ENCODE measurements at regions not wholly inside any gene's neighbourhood (a gene's known extent, or its start where the extent isn't known, plus 50 kb on each side); places are given as distances from the start of the nearest gene placed in this dataset.

DNA sequence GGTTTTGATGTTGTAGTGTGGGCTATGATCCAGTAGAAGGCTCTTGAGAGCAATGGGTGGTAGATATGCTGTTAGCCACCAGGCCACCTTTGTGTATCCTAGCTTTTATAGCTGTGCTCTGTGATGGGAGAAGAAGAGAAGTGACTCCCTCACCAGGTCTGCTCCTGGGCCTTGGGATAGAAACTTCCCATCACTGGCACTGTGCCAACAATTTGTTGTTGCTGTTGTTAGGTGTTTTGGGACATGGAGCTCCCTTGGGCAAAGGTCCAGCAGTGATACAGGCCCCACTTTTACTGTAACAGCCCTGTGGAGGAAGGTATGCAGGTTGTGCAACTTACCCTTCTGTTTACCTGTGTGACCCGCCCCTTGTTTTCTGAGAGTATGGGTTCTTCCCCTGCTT is 570.9 kb upstream of the GRIN3A start:
- Histone ChIP-seq H3K4me3 (ENCODE audit: low read depth in 2 of 2, low read length in 2 of 2) (no peak overlapping the region), H3K27me3 (ENCODE audit: control insufficient read depth, insufficient read depth, low read length) (no peaks in the 10 kb centered on the region), H3K4me1 (ENCODE audit: control insufficient read depth, insufficient read depth, low read length) (no peaks in the 10 kb centered on the region), H3K27ac (ENCODE audit: low read length) (no peak overlapping the region), H3K36me3 (ENCODE audit: control insufficient read depth, insufficient read depth, low read length) (no peaks in the 10 kb centered on the region), H3K9me3 (ENCODE audit: control insufficient read depth, insufficient read depth, low read depth, low read length) (no peaks in the 10 kb centered on the region)
- CTCF ChIA-PET: no interaction called here
- ATAC-seq: no peak
- intact Hi-C loops (cut with micrococcal nuclease; ENCODE audit: unreplicated experiment): no loop called here
- in situ Hi-C loops (cut with HindIII; ENCODE audit: low pct_unique_long_range_greater_than_20kb, low sequenced_read_pairs): no loop called here
- no peak for DNase-seq (ENCODE audit: low read depth, low spot score)
- POLR2A ChIA-PET: no interaction called here
- no TSS peak for BruUV-seq (replicated peaks)
- TF ChIP-seq SIN3A (IDR thresholded peaks at IDR 0.05; ENCODE audit: borderline replicate concordance, insufficient read depth, low read depth, low read length): no peak
- TF ChIP-seq TCF7L2 (IDR thresholded peaks at IDR 0.05; ENCODE audit: low read depth, low read length): no peak

DNA sequence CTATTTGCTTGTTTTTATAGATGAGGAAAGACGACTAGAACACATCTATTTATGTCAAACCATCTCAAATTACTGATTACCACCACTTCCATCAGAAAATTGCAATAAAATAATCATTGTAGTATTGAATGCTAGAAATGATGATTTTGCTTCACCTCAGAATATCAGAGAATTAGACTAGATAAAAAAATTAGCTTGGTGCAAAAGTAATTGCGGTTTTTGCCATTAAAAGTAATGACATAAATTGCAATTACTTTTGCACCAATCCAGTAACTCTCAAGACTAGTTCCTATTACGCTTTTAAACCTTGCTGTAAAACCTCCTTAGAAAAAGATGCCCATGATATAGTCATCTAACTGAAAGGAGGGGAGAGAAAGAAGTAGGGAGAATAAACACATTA is 556.7 kb upstream of the GRIN3A start:
- H3K9me3 ChIP-seq (ENCODE audit: control insufficient read depth, insufficient read depth, low read depth, low read length): no peaks in the 10 kb centered on the region
- BruUV-seq (replicated peaks): no TSS peak
- ATAC-seq (no peak), DNase-seq (ENCODE audit: low read depth, low spot score) (no peak)
- no peak overlapping the region for H3K27ac ChIP-seq (ENCODE audit: low read length)
- POLR2A ChIA-PET: no interaction called here
- no peaks in the 10 kb centered on the region for H3K4me1 ChIP-seq (ENCODE audit: control insufficient read depth, insufficient read depth, low read length)
- no peaks in the 10 kb centered on the region for H3K36me3 ChIP-seq (ENCODE audit: control insufficient read depth, insufficient read depth, low read length)
- TF ChIP-seq SIN3A (IDR thresholded peaks at IDR 0.05; ENCODE audit: borderline replicate concordance, insufficient read depth, low read depth, low read length): no peak
- TF ChIP-seq POLR2AphosphoS5 (IDR thresholded peaks at IDR 0.05; ENCODE audit: low read depth, low read length): no peak
- TF ChIP-seq TCF7L2 (IDR thresholded peaks at IDR 0.05; ENCODE audit: low read depth, low read length): no peak
- TF ChIP-seq, protein P1, sequence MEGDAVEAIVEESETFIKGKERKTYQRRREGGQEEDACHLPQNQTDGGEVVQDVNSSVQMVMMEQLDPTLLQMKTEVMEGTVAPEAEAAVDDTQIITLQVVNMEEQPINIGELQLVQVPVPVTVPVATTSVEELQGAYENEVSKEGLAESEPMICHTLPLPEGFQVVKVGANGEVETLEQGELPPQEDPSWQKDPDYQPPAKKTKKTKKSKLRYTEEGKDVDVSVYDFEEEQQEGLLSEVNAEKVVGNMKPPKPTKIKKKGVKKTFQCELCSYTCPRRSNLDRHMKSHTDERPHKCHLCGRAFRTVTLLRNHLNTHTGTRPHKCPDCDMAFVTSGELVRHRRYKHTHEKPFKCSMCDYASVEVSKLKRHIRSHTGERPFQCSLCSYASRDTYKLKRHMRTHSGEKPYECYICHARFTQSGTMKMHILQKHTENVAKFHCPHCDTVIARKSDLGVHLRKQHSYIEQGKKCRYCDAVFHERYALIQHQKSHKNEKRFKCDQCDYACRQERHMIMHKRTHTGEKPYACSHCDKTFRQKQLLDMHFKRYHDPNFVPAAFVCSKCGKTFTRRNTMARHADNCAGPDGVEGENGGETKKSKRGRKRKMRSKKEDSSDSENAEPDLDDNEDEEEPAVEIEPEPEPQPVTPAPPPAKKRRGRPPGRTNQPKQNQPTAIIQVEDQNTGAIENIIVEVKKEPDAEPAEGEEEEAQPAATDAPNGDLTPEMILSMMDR (IDR thresholded peaks at IDR 0.05): no peak
- TF ChIP-seq, protein P2, sequence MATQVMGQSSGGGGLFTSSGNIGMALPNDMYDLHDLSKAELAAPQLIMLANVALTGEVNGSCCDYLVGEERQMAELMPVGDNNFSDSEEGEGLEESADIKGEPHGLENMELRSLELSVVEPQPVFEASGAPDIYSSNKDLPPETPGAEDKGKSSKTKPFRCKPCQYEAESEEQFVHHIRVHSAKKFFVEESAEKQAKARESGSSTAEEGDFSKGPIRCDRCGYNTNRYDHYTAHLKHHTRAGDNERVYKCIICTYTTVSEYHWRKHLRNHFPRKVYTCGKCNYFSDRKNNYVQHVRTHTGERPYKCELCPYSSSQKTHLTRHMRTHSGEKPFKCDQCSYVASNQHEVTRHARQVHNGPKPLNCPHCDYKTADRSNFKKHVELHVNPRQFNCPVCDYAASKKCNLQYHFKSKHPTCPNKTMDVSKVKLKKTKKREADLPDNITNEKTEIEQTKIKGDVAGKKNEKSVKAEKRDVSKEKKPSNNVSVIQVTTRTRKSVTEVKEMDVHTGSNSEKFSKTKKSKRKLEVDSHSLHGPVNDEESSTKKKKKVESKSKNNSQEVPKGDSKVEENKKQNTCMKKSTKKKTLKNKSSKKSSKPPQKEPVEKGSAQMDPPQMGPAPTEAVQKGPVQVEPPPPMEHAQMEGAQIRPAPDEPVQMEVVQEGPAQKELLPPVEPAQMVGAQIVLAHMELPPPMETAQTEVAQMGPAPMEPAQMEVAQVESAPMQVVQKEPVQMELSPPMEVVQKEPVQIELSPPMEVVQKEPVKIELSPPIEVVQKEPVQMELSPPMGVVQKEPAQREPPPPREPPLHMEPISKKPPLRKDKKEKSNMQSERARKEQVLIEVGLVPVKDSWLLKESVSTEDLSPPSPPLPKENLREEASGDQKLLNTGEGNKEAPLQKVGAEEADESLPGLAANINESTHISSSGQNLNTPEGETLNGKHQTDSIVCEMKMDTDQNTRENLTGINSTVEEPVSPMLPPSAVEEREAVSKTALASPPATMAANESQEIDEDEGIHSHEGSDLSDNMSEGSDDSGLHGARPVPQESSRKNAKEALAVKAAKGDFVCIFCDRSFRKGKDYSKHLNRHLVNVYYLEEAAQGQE (IDR thresholded peaks at IDR 0.05; ENCODE audit: insufficient read depth in 1 of 2, low read depth in 2 of 2, low read length in 1 of 2): no peak
- in situ Hi-C loops (cut with HindIII; ENCODE audit: low pct_unique_long_range_greater_than_20kb, low sequenced_read_pairs) (no loop called here), intact Hi-C loops (cut with micrococcal nuclease; ENCODE audit: unreplicated experiment) (no loop called here)
- no peaks in the 10 kb centered on the region for H3K27me3 ChIP-seq (ENCODE audit: control insufficient read depth, insufficient read depth, low read length)
- H3K4me3 ChIP-seq (ENCODE audit: low read depth in 2 of 2, low read length in 2 of 2): no peak overlapping the region
- CTCF ChIA-PET: no interaction called here

DNA sequence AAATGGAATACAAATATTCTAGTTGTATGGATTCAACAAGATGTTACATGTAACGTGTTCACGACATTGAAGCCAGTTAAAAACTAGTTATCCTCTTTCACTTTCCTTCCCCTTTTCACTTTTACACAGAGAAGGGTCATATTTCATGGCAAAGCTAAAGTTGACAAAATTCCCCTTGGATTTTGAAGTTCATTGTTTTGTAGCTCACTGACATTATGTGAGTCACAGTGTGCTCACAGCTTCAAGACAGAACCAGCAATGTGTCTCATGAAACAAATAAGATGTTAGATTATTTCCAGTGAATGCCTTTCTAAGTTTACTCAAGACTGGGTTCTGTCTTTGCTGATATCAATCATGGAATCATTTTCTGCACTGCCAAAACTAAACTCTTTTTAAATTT is 535.5 kb upstream of the GRIN3A start:
- TF ChIP-seq, protein P1 (IDR thresholded peaks at IDR 0.05): no peak
- TF ChIP-seq SIN3A (IDR thresholded peaks at IDR 0.05; ENCODE audit: borderline replicate concordance, insufficient read depth, low read depth, low read length) (no peak), TCF7L2 (IDR thresholded peaks at IDR 0.05; ENCODE audit: low read depth, low read length) (no peak), POLR2AphosphoS5 (IDR thresholded peaks at IDR 0.05; ENCODE audit: low read depth, low read length) (no peak)
- TF ChIP-seq, protein P2 (IDR thresholded peaks at IDR 0.05; ENCODE audit: insufficient read depth in 1 of 2, low read depth in 2 of 2, low read length in 1 of 2): no peak
- DNase-seq (ENCODE audit: low read depth, low spot score) (no peak), ATAC-seq (no peak)
- CTCF ChIA-PET: no interaction called here
- intact Hi-C loops (cut with micrococcal nuclease; ENCODE audit: unreplicated experiment) (no loop called here), in situ Hi-C loops (cut with HindIII; ENCODE audit: low pct_unique_long_range_greater_than_20kb, low sequenced_read_pairs) (no loop called here)
- POLR2A ChIA-PET: no interaction called here
- Histone ChIP-seq H3K4me3 (ENCODE audit: low read depth in 2 of 2, low read length in 2 of 2) (no peak overlapping the region), H3K9me3 (ENCODE audit: control insufficient read depth, insufficient read depth, low read depth, low read length) (no peaks in the 10 kb centered on the region), H3K4me1 (ENCODE audit: control insufficient read depth, insufficient read depth, low read length) (no peaks in the 10 kb centered on the region), H3K36me3 (ENCODE audit: control insufficient read depth, insufficient read depth, low read length) (no peaks in the 10 kb centered on the region), H3K27ac (ENCODE audit: low read length) (no peak overlapping the region), H3K27me3 (ENCODE audit: control insufficient read depth, insufficient read depth, low read length) (no peaks in the 10 kb centered on the region)
- no TSS peak for BruUV-seq (replicated peaks)
